HL-60 (cell line): ENCODE measurements at regions not wholly inside any gene's neighbourhood (a gene's known extent, or its start where the extent isn't known, plus 50 kb on each side); places are given as distances from the start of the nearest gene placed in this dataset.

ENCODE experiments used
- POLR2AphosphoS5 ChIP-seq: IDR thresholded peaks from 2 replicates; pipeline ENCODE4 v1.6.1; 2012; ENCODE audit warnings: low read depth
- TF ChIP-seq, protein P1 (sequence below): IDR thresholded peaks from one replicate; pipeline ENCODE4 v1.5.1; 2011; ENCODE audit warnings: low read length, control low read depth, inconsistent platforms; ENCODE audit not compliant: insufficient read depth

DNA sequence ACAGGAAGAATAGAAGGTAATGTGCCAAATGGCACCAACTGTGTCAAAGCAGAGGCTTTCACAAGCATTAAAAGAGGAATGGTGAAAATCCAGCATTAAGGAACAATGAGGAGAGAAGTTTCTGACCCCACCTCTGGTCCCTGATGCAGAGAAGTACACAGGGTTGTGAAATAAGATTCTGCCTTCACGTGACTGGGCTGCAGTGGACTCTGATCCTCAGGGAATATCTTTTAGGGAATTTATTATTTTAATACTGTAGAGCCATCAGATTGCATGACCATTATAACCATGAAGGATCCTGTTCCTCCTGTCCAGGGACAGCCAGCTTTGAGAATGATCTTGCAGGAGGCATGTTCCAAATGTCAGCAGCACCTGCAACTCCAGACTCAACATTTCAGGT, 74.4 kb upstream of the FAR1 start:
- TF ChIP-seq, protein P1, sequence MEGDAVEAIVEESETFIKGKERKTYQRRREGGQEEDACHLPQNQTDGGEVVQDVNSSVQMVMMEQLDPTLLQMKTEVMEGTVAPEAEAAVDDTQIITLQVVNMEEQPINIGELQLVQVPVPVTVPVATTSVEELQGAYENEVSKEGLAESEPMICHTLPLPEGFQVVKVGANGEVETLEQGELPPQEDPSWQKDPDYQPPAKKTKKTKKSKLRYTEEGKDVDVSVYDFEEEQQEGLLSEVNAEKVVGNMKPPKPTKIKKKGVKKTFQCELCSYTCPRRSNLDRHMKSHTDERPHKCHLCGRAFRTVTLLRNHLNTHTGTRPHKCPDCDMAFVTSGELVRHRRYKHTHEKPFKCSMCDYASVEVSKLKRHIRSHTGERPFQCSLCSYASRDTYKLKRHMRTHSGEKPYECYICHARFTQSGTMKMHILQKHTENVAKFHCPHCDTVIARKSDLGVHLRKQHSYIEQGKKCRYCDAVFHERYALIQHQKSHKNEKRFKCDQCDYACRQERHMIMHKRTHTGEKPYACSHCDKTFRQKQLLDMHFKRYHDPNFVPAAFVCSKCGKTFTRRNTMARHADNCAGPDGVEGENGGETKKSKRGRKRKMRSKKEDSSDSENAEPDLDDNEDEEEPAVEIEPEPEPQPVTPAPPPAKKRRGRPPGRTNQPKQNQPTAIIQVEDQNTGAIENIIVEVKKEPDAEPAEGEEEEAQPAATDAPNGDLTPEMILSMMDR = no peak
- TF ChIP-seq POLR2AphosphoS5 = no peak
